Endothelial cell of umbilical vein (primary cell): ENCODE measurements at regions not wholly inside any gene's neighbourhood (a gene's known extent, or its start where the extent isn't known, plus 50 kb on each side); places are given as distances from the start of the nearest gene placed in this dataset.

ENCODE experiments used
- BruUV-seq: library from RNA; stranded (reverse); fragments of 400-500 nt; replicated peaks from 2 replicates; lab custom pipeline; 2021; lab: Mats Ljungman, UMichigan
- CTCF ChIA-PET: fragments of 300-600, 350-600 bp; sonication (Branson Sonifier 250); formaldehyde crosslinking; loops from one replicate; lab custom pipeline; 2021; ENCODE audit warnings: antibody characterized with exemption, inconsistent platforms; lab: Charles Lee
- POLR2A ChIA-PET: fragments of 300-600, 350-600 bp; sonication (Branson Sonifier 250); formaldehyde crosslinking; loops from one replicate; lab custom pipeline; 2021; ENCODE audit warnings: antibody characterized with exemption, inconsistent platforms; lab: Charles Lee
- DNase-seq: peaks from one replicate; pipeline ENCODE4 v3.0.0-alpha.2; 2011; ENCODE audit warnings: low read depth, low spot score
- FAIRE-seq: peaks from 2 replicates; lab custom pipeline; 2011; peaks lifted over from hg19 to GRCh38; lab: Jason Lieb, UNC
- H2AFZ ChIP-seq: 2 replicates; pipeline ENCODE4 v1.6.0; 2012; ENCODE audit warnings: low read depth, low read length, control low read depth, inconsistent platforms
- H3K27ac ChIP-seq: 2 replicates; pipeline ENCODE4 v1.5.1; 2011; ENCODE audit warnings: low read depth, mild to moderate bottlenecking, control low read depth, low read length, moderate library complexity; ENCODE audit not compliant: insufficient read depth
- H3K27me3 ChIP-seq, 2 experiments: 2 replicates each; pipeline versions ENCODE4 v1.6.0 to v1.6.1; 2011; ENCODE audit warnings: low read length in 2 of 2, mixed read lengths in 1 of 2; ENCODE audit not compliant: control insufficient read depth in 2 of 2, insufficient read depth in 2 of 2
- H3K36me3 ChIP-seq, 2 experiments: 2 replicates in 1 of 2; 3 replicates in 1 of 2; pipeline ENCODE4 v1.5.1; 2011; ENCODE audit warnings: low read length in 2 of 2, mild to moderate bottlenecking in 1 of 2, moderate library complexity in 1 of 2; ENCODE audit not compliant: control insufficient read depth in 2 of 2, insufficient read depth in 2 of 2; ENCODE audit errors: extremely low read depth in 1 of 2
- H3K4me1 ChIP-seq: 3 replicates; pipeline ENCODE4 v1.5.1; 2011; ENCODE audit warnings: mild to moderate bottlenecking, low read length; ENCODE audit not compliant: control insufficient read depth, insufficient read depth; ENCODE audit errors: extremely low read depth
- H3K4me2 ChIP-seq: 2 replicates; pipeline ENCODE4 v1.6.1; 2011; ENCODE audit warnings: low read length, control low read depth, mixed read lengths; ENCODE audit not compliant: insufficient read depth
- H3K4me3 ChIP-seq, 3 experiments: fragments of 200-600 bp in 1 of 3; sonication (generic), shearing (Covaris generic) in 1 of 3; replicated peaks in 1 of 3; 2 replicates each; pipeline ENCODE4 v1.5.1; 2011 to 2016; ENCODE audit warnings: control low read depth in 3 of 3, low read length in 3 of 3, mild to moderate bottlenecking in 2 of 3, inconsistent platforms in 1 of 3, low read depth in 1 of 3, moderate library complexity in 1 of 3; ENCODE audit not compliant: insufficient read depth in 1 of 3
- H3K79me2 ChIP-seq: 2 replicates; pipeline ENCODE4 v1.6.0; 2012; ENCODE audit warnings: low read length, inconsistent platforms; ENCODE audit not compliant: control insufficient read depth, insufficient read depth
- H3K9ac ChIP-seq: replicated peaks from 2 replicates; pipeline ENCODE3; 2011; ENCODE audit warnings: low read length, control low read depth; ENCODE audit not compliant: insufficient read depth; ENCODE audit errors: extremely low read depth
- H3K9me1 ChIP-seq: replicated peaks from 3 replicates; pipeline ENCODE4 v1.6.0; 2011; ENCODE audit warnings: mild to moderate bottlenecking, low read length; ENCODE audit not compliant: control insufficient read depth, insufficient read depth; ENCODE audit errors: extremely low read depth
- H3K9me3 ChIP-seq: replicated peaks from 2 replicates; pipeline ENCODE4 v1.5.1; 2012; ENCODE audit warnings: low read length, inconsistent platforms; ENCODE audit not compliant: control insufficient read depth, insufficient read depth
- H4K20me1 ChIP-seq: replicated peaks from 2 replicates; pipeline ENCODE3; 2011; ENCODE audit warnings: mild to moderate bottlenecking, low read length; ENCODE audit not compliant: control insufficient read depth, insufficient read depth; ENCODE audit errors: extremely low read depth
- EZH2 ChIP-seq: IDR thresholded peaks from 2 replicates; pipeline ENCODE4 v1.6.1; 2012; ENCODE audit warnings: borderline replicate concordance, low read depth, mild to moderate bottlenecking, moderate library complexity, low read length, inconsistent platforms; ENCODE audit not compliant: severe bottlenecking
- FOS ChIP-seq: IDR thresholded peaks from 2 replicates; pipeline ENCODE4 v1.6.1; 2011; ENCODE audit warnings: mild to moderate bottlenecking, low read length, moderate library complexity, borderline replicate concordance; ENCODE audit not compliant: insufficient read depth
- GATA2 ChIP-seq: IDR thresholded peaks from 2 replicates; pipeline ENCODE4 v1.7.0; 2011; ENCODE audit warnings: low read depth, mild to moderate bottlenecking, moderate library complexity, mixed read lengths, low read length; ENCODE audit not compliant: insufficient read length, insufficient read depth
- JUN ChIP-seq: IDR thresholded peaks from 2 replicates; pipeline ENCODE4 v1.6.1; 2011; ENCODE audit warnings: borderline replicate concordance, low read depth; ENCODE audit not compliant: insufficient read length, insufficient read depth
- MYC ChIP-seq: IDR thresholded peaks from one replicate; pipeline ENCODE4 v1.6.1; 2011; ENCODE audit warnings: mild to moderate bottlenecking, low read depth, low read length
- POLR2A ChIP-seq: IDR thresholded peaks from 2 replicates; pipeline ENCODE4 v1.6.1; 2012; ENCODE audit warnings: low read depth, mild to moderate bottlenecking, control low read depth, low read length
- POLR2AphosphoS5 ChIP-seq: IDR thresholded peaks from 2 replicates; pipeline ENCODE4 v1.6.1; 2012; ENCODE audit warnings: low read depth, mild to moderate bottlenecking, control low read depth, low read length, moderate library complexity; ENCODE audit not compliant: insufficient read depth
- dilution Hi-C: fragments of 300-500 bp; cut with MboI; formaldehyde crosslinking; loops from one replicate; pipeline ENCODE4 v1.15.0; 2019; ENCODE audit warnings: low sequenced_read_pairs; ENCODE audit not compliant: extremely low pct_ligation_motif_present
- intact Hi-C: fragments of 100-400 bp; cut with micrococcal nuclease; formaldehyde crosslinking; loops from one replicate; pipeline ENCODE4 v1.10.0; 2022
- TF ChIP-seq, protein P1 (sequence below): IDR thresholded peaks from 2 replicates; pipeline ENCODE4 v1.6.1; 2011; ENCODE audit not compliant: insufficient read depth, insufficient read length
- TF ChIP-seq, protein P2 (sequence below), 2 donors: IDR thresholded peaks; 1 replicate in 1 of 2; 2 replicates in 1 of 2; pipeline ENCODE4 v1.5.1; 2011; ENCODE audit warnings: low read length in 2 of 2, mild to moderate bottlenecking in 2 of 2, moderate library complexity in 2 of 2, control low read depth in 1 of 2, inconsistent platforms in 1 of 2, low read depth in 1 of 2; ENCODE audit not compliant: insufficient read depth in 1 of 2; ENCODE audit errors: extremely low read depth in 1 of 2

DNA sequence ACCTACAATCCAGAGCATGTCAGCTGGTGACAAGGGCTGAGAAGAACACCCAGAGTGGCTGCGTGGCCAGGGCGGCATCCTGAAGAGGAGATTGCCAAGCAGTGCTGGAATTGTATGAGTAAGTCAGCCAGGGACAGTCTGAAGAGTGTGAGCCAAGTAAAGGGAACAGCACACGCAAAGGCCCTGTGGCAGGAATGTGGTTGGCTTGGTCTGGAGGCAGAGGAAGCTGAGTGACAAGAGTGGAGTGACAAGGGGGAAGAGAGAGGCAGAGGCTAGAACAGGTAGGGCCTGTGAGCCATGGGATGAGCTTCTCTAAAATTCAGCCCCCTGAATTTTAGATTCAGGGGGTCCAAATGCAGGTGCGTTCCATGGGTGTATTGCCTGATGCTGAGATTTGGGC is 53.7 kb upstream of the UQCRFS1 start:
- Histone ChIP-seq H3K9me3 (no peaks in the 10 kb centered on the region), H3K27me3 (no peaks in the 10 kb centered on the region), H3K9ac (no peak overlapping the region), H3K4me3 (no peak overlapping the region), H3K4me2 (no peak overlapping the region), H3K9me1 (no peaks in the 10 kb centered on the region), H3K27ac (no peak overlapping the region), H3K36me3 (no peaks in the 10 kb centered on the region), H4K20me1 (no peaks in the 10 kb centered on the region), H3K4me1 (no peaks in the 10 kb centered on the region), H3K79me2 (no peaks in the 10 kb centered on the region), H2AFZ (no peak overlapping the region)
- dilution Hi-C loops (no loop called here), intact Hi-C loops (no loop called here)
- TF ChIP-seq POLR2A (no peak), GATA2 (no peak), JUN (no peak), POLR2AphosphoS5 (no peak)
- TF ChIP-seq, protein P1, sequence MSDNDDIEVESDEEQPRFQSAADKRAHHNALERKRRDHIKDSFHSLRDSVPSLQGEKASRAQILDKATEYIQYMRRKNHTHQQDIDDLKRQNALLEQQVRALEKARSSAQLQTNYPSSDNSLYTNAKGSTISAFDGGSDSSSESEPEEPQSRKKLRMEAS: no peak
- TF ChIP-seq, protein P2, sequence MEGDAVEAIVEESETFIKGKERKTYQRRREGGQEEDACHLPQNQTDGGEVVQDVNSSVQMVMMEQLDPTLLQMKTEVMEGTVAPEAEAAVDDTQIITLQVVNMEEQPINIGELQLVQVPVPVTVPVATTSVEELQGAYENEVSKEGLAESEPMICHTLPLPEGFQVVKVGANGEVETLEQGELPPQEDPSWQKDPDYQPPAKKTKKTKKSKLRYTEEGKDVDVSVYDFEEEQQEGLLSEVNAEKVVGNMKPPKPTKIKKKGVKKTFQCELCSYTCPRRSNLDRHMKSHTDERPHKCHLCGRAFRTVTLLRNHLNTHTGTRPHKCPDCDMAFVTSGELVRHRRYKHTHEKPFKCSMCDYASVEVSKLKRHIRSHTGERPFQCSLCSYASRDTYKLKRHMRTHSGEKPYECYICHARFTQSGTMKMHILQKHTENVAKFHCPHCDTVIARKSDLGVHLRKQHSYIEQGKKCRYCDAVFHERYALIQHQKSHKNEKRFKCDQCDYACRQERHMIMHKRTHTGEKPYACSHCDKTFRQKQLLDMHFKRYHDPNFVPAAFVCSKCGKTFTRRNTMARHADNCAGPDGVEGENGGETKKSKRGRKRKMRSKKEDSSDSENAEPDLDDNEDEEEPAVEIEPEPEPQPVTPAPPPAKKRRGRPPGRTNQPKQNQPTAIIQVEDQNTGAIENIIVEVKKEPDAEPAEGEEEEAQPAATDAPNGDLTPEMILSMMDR (IDR thresholded peaks at IDR 0.05; ENCODE audit: extremely low read depth in 1 of 2, insufficient read depth in 1 of 2, low read depth in 1 of 2, low read length in 2 of 2): no peak
- CTCF ChIA-PET: no interaction called here
- POLR2A ChIA-PET: no interaction called here
- no TSS peak for BruUV-seq
- no peak for FAIRE-seq
- DNase-seq: no peak

GRCh38 chr19:29267701-29268100 is 54.8 kb upstream of the UQCRFS1 start:
- intact Hi-C loops: no loop called here
- H3K9me1 ChIP-seq: no peaks in the 10 kb centered on the region
- no peaks in the 10 kb centered on the region for H3K36me3 ChIP-seq
- H3K4me3 ChIP-seq: no peak overlapping the region
- H3K79me2 ChIP-seq: no peaks in the 10 kb centered on the region
- no peak overlapping the region for H3K9ac ChIP-seq
- dilution Hi-C loops: no loop called here
- H3K9me3 ChIP-seq: peaks cover 2% of the 10 kb centered on the region
- no peak for TF ChIP-seq POLR2A
- TF ChIP-seq POLR2AphosphoS5: no peak
- no peak for TF ChIP-seq GATA2
- TF ChIP-seq FOS: no peak
- TF ChIP-seq, protein P2 (IDR thresholded peaks at IDR 0.05; ENCODE audit: extremely low read depth in 1 of 2, insufficient read depth in 1 of 2, low read depth in 1 of 2, low read length in 2 of 2): no peak
- no peak for TF ChIP-seq MYC
- TF ChIP-seq EZH2: no peak
- TF ChIP-seq, protein P1: no peak
- TF ChIP-seq JUN: no peak
- no peaks in the 10 kb centered on the region for H3K4me1 ChIP-seq
- H3K27ac ChIP-seq: no peak overlapping the region
- ChIA-PET POLR2A (no interaction called here), CTCF (no interaction called here)
- BruUV-seq: no TSS peak
- H3K4me2 ChIP-seq: no peak overlapping the region
- DNase-seq (no peak), FAIRE-seq (no peak)
- H4K20me1 ChIP-seq: no peaks in the 10 kb centered on the region
- H2AFZ ChIP-seq: no peak overlapping the region
- H3K27me3 ChIP-seq: no peaks in the 10 kb centered on the region
